GDM1 (cell line): ENCODE measurements at regions not wholly inside any gene's neighbourhood (a gene's known extent, or its start where the extent isn't known, plus 50 kb on each side); places are given as distances from the start of the nearest gene placed in this dataset.
"Not testable (repeated sequence)": the region's sequence is repeated elsewhere in the genome, so short reads cannot be mapped to it uniquely, and the experiment has no call there.

Source experiments
- DNase-seq: peaks from one replicate; lab custom pipeline; 2025; lab: John Stamatoyannopoulos, UW

GRCh38 chr10:109663122-109663521 is 260.2 kb downstream of the XPNPEP1 start:
- no peak for DNase-seq

DNA sequence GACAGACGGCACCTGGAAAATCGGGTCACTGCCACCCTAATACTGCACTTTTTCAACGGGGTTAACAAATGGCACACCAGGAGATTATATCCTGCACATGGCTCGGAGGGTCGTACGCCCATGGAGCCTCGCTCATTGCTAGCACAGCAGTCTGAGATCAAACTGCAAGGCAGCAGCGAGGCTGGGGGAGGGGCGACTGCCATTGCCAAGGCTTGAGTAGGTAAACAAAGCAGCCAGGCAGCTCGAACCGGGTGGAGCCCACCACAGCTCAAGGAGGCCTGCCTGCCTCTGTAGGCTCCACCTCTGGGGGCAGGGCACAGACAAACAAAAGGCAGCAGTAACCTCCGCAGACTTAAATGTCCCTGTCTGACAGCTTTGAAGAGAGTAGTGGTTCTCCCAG is 270.7 kb downstream of the XPNPEP1 start:
- not testable (repeated sequence) for DNase-seq

- DNase-seq, result no peak
These were observed 273.1 kb downstream of the XPNPEP1 start for GRCh38 chr10:109650228-109650627.

GRCh38 chr10:109647627-109648026 is 275.7 kb downstream of the XPNPEP1 start:
- DNase-seq, result no peak

- no peak for DNase-seq
These were observed 289.5 kb downstream of the XPNPEP1 start for GRCh38 chr10:109633846-109634245.

GRCh38 chr10:109633017-109633416 is 290.3 kb downstream of the XPNPEP1 start:
- DNase-seq, result not testable (repeated sequence)

GRCh38 chr10:109624939-109625338 is 298.4 kb downstream of the XPNPEP1 start:
- DNase-seq, result no peak

DNA sequence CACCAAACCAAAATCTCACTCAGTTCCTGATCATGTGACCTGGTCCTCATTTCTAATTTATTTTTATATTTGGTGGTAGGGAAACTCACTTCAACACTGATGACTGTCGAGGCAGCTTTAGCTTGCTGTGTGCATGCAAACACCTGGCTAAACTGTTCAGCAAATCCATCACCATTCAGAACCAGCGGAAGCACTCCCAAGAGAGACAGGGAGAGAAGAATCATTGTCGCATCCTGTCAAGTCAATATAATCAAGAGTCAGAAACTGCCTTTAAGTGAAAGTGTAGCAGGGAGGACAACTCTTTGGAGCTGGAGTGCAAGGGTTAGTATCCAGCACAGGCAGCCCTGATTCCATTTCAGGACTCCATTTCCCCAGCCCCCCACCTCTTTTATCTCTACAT is 300.7 kb downstream of the XPNPEP1 start:
- no peak for DNase-seq

DNA sequence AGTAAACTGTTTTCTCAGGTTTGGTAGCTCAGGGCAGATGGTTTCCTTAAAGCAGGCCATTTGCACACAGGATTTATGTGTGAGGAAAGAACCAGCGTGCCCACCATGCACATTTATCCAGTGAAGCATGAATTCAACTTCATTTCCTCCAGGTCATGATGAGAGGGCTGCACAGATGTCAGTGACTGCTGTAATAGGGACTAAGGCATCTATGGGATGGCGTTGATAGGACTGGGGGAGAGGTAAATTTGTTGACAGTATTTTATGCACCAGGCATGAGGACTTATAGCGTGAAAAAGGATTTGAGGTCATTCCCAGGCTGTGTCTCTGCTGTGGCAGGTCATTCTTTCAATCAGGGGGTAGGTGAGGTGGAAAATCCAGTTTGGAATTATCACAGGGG is 302.9 kb downstream of the XPNPEP1 start:
- no peak for DNase-seq

GRCh38 chr10:109619914-109620313 is 303.4 kb downstream of the XPNPEP1 start:
- DNase-seq, result no peak

GRCh38 chr10:109618748-109619147 is 304.6 kb downstream of the XPNPEP1 start:
- DNase-seq, result no peak

GRCh38 chr10:109618301-109618700 is 305.0 kb downstream of the XPNPEP1 start:
- DNase-seq, result no peak

DNA sequence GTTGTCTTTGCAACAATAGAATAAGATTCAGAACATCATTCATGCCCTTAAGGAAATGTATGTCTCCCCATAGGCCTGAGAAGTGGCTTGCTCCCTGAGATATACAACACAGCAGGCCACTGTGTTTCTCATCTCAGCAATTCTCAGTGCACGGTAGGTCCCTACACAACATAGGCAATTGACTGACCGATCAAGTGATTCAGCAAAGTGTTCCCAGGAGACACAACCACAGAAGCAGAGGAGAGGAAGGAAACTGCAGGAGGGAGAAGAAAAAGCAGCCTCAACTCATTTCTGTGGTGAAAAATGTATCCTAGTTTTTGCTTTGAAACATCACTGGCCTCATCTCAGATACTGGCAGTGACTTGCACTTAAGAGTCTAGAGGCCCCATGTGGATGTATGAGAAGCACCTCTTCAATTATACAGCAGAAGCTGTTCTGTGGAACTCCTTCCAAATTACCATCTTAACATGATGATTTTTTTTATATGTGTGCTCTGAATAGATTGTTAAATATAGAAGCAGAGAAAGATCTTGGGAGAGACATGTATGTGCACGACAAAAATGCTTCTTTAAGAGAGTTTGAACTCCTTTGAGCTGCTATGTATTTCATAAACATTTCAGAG is 306.8 kb downstream of the XPNPEP1 start:
- DNase-seq, result no peak

DNA sequence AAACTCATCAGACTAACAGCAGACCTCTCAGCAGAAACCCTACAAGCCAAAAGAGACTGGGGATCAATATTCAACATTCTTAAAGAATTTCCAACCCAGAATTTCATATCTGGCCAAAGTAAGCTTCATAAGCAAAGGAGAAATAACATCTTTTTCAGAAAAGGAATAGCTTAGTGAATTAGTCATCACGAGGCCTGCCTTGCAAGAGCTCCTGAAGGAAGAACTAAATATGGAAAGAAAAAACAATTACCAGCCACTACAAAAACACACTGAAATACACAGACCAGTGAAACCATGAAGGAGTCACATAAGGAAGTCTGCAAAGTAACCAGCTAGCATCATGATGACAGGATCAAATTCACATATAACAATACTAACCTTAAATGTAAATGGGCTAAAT is 328.0 kb downstream of the XPNPEP1 start:
- not testable (repeated sequence) for DNase-seq

- DNase-seq, result no peak
These were observed 329.6 kb downstream of the XPNPEP1 start for GRCh38 chr10:109593682-109594081.

DNA sequence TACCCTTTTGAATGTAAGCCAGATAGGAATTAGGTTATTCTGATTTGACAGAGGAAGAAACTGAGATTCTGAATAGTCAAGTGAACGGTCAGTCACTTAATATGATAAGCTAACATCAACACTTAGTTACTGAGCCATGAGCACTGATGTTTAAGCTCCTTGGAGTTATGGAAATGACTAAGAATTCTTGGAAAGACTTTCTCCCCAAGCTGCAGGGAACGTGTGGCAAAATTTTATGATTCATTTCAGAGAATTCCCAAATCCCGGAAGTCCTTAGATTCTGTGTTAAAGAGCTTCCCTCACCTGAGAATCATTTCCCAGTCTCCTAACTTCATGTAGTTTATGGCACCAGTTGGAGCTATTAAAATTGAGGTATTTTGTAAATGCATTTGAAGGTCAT is 330.9 kb downstream of the XPNPEP1 start:
- no peak for DNase-seq

DNA sequence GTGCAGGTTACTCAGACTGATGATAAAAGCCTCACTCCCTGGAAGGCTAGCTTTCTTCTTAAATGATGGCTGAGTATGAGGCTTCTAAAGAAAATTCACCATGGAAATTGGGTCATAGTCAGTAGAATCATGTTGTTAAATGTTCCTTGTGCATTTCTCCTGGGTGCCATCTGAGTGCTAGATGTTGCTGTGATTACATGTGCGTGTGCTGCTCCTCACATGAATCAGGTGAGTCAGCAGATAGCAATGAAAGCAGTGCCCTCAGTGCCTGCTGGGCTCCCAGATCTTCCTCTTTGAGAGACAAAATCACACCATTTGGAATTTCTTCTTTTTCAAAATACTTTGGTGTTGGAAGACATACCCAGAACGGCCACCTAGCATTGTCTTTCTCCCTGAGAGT is 331.7 kb downstream of the XPNPEP1 start:
- no peak for DNase-seq

DNA sequence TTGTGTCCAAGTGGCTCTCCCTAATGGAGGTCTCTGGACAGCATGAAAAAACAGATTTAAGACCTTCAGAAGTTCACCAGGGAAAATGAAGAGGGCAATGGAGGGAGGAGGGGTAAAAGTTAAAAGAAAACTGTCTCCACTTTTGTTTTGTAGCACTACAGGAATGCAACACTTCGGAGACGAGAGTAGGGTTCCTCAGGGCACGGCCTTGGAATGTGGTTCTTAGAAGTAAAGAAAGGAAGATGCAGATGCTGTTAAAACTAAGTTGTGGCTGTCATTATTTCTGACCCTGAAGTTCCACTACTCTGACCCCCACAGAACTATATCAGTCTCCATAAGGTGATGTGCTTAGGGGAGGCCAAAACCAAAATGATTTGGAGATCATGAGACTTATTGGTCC is 335.1 kb downstream of the XPNPEP1 start:
- DNase-seq, result no peak

DNA sequence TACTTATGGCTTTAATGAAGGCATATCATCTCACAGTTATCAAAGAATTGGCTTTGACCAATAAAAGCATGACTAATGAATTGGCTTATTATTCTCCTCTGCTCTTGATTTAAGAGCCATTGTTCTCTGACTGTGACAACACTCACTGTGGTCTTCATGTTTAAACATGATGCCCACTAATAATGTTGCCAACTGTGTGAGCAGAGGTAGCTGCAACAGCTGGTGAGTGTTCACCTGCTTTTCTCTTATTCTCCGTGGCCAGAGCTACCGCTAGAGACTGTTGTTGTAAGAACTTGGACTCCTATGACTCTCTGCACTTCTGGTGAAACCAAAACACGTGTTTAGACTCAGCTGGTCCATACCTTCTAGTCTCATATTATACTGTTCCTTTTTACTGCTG is 335.9 kb downstream of the XPNPEP1 start:
- DNase-seq, result no peak

DNA sequence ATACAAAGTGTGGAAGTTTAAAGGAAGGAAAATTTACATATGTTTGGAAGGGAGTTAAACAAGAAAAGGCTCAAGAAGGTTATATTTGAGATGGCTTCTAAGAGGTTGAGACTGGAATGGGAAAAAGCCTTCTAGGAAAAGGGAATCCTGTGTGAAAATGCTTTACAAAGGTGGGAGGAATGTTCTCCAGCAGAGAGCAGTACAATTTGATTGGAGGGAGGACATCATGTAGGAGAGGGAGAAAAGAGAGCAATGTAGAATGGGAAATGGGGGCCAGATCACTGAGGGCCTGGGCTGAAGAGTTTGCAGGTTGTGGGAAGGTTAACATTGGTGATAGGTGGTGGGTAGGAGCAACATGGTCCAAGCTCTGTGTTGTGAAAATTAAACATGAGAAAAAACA is 366.9 kb downstream of the XPNPEP1 start:
- DNase-seq, result no peak

DNA sequence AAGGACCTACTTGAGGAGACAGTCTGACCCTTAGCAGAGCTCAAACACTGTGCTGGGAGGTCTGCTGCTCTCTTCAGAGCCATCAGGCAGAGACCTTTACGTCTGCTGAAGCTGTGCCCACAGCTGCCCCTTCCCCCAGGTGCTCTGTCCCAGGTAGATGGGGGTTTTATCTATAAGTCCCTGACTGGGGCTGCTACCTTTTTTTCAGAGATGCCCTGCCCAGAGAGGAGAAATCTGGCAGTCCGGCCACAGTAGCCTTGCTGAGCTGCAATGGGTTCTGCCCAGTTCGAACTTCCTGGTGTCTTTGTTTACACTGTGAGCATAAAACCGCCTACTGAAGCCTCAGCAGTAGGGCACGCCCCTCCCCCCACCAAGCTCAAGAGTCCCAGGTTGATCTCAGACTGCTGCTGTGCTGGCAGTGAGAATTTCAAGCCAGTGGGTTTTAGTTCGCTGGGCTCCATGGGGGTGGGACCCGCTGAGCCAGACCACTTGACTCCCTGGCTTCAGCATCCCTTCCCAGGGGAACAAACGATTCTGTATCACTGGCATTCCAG is 381.2 kb downstream of the XPNPEP1 start:
- not testable (repeated sequence) for DNase-seq

GRCh38 chr10:109534193-109534592 is 389.1 kb downstream of the XPNPEP1 start:
- DNase-seq, result no peak

DNA sequence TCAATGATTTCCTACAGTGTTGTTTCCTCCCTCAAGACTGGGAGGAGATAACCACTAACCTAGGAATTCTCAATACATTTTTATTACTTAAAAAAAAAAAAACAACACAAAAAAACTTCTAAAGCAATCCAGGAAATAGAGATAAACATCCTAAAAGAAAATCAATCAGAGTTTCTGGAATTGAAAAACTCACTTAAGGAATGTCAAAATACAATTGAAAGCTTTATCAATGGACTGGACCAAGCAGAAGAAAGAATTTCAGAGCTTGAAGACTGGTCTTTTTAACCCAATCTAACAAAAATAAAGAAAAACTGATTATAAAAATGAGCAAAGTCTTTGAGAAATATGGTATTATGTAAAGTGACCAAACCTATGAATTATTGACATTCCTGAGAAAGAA is 394.1 kb downstream of the XPNPEP1 start:
- DNase-seq, result no peak

- DNase-seq, result no peak
These were observed 405.6 kb downstream of the XPNPEP1 start for GRCh38 chr10:109517748-109518147.
